MM.1S (cell line): ENCODE measurements at regions not wholly inside any gene's neighbourhood (a gene's known extent, or its start where the extent isn't known, plus 50 kb on each side); places are given as distances from the start of the nearest gene placed in this dataset.

Experiments
- CTCF ChIP-seq: fragments of 300-600 bp; sonication (generic); IDR thresholded peaks from 2 replicates; pipeline ENCODE4 v1.5.1; 2016; ENCODE audit warnings: antibody characterized with exemption, low read length, mixed read lengths
- EZH2 ChIP-seq: fragments of 300-600 bp; sonication (generic); optimal IDR thresholded peaks from 2 replicates; pipeline ENCODE3; 2017; ENCODE audit warnings: low read depth, mild to moderate bottlenecking, antibody characterized with exemption, low read length, mixed read lengths

- TF ChIP-seq EZH2 (no peak), CTCF (no peak)
Measured at GRCh38 chr5:104890767-104891166, 1328.2 kb upstream of the NUDT12 start.
